NCI-H510A treated with DMSO at 0.1 percent for 48 hours (cell line): ENCODE measurements at regions not wholly inside any gene's neighbourhood (a gene's known extent, or its start where the extent isn't known, plus 50 kb on each side); places are given as distances from the start of the nearest gene placed in this dataset.

ENCODE experiments used
- DNase-seq: peaks from one replicate; lab custom pipeline; 2025; lab: John Stamatoyannopoulos, UW

GRCh38 chr9:119009249-119009648 is 360.0 kb downstream of the BRINP1 start:
- peak; percentile 18 for DNase-seq

- no peak for DNase-seq
Observed at GRCh38 chr9:119020284-119020683, 349.0 kb downstream of the BRINP1 start.

- DNase-seq, result no peak
Observed at GRCh38 chr9:119020730-119021333, 348.4 kb downstream of the BRINP1 start.

GRCh38 chr9:119026120-119026519 is 343.1 kb downstream of the BRINP1 start:
- DNase-seq, result no peak

GRCh38 chr9:119027901-119028699 is 341.1 kb downstream of the BRINP1 start:
- no peak for DNase-seq

- no peak for DNase-seq
Observed at GRCh38 chr9:119029886-119030285, 339.3 kb downstream of the BRINP1 start.

- DNase-seq, result no peak
Observed at GRCh38 chr9:119033596-119033995, 335.6 kb downstream of the BRINP1 start.

- no peak for DNase-seq
Observed at GRCh38 chr9:119036969-119037368, 332.3 kb downstream of the BRINP1 start.

- no peak for DNase-seq
Observed at GRCh38 chr9:119043996-119044395, 325.2 kb downstream of the BRINP1 start.

GRCh38 chr9:119044806-119045205 is 324.4 kb downstream of the BRINP1 start:
- no peak for DNase-seq

GRCh38 chr9:119047513-119048307 is 321.5 kb downstream of the BRINP1 start:
- no peak for DNase-seq

GRCh38 chr9:119050281-119050680 is 319.0 kb downstream of the BRINP1 start:
- DNase-seq, result no peak

GRCh38 chr9:119052339-119053030 is 316.8 kb downstream of the BRINP1 start:
- DNase-seq, result no peak

GRCh38 chr9:119053070-119053469 is 316.2 kb downstream of the BRINP1 start:
- DNase-seq, result no peak

- DNase-seq, result no peak
Observed at GRCh38 chr9:119060629-119061385, 308.4 kb downstream of the BRINP1 start.

- no peak for DNase-seq
Observed at GRCh38 chr9:119071636-119072035, 297.6 kb downstream of the BRINP1 start.

GRCh38 chr9:119074017-119074416 is 295.2 kb downstream of the BRINP1 start:
- DNase-seq, result no peak

GRCh38 chr9:119078015-119078414 is 291.2 kb downstream of the BRINP1 start:
- DNase-seq, result peak; percentile 15

GRCh38 chr9:119083673-119084072 is 285.6 kb downstream of the BRINP1 start:
- peak; percentile 17 for DNase-seq

GRCh38 chr9:119086590-119086989 is 282.6 kb downstream of the BRINP1 start:
- no peak for DNase-seq

GRCh38 chr9:119088002-119088547 is 281.2 kb downstream of the BRINP1 start:
- DNase-seq, result peak; percentile 60
